CD4-positive, alpha-beta memory T cell (primary cell): ENCODE measurements at regions not wholly inside any gene's neighbourhood (a gene's known extent, or its start where the extent isn't known, plus 50 kb on each side); places are given as distances from the start of the nearest gene placed in this dataset.

ENCODE experiments used
- CTCF ChIA-PET: fragments of 350-600 bp; sonication (Branson Sonifier 250); formaldehyde crosslinking; loops from one replicate; lab custom pipeline; 2021; ENCODE audit warnings: inconsistent platforms; ENCODE audit not compliant: partially characterized antibody; lab: Charles Lee
- POLR2A ChIA-PET: fragments of 350-600 bp; sonication (Branson Sonifier 250); formaldehyde crosslinking; loops from one replicate; lab custom pipeline; 2021; ENCODE audit not compliant: partially characterized antibody; lab: Charles Lee
- DNase-seq, 5 donors: peaks; one replicate each; pipeline versions ENCODE4 v3.0.0 to v3.0.0-alpha.2; 2020 to 2022; ENCODE audit warnings: mixed read lengths in 1 of 5
- H3K27ac ChIP-seq: one replicate; pipeline ENCODE4 v1.7.0; 2013; ENCODE audit warnings: low read depth, low read length
- H3K27me3 ChIP-seq: 2 replicates; pipeline ENCODE4 v1.7.0; 2013; ENCODE audit warnings: mild to moderate bottlenecking, low read length, moderate library complexity; ENCODE audit not compliant: insufficient read depth
- H3K36me3 ChIP-seq: 2 replicates; pipeline ENCODE4 v1.7.0; 2013; ENCODE audit warnings: mild to moderate bottlenecking, low read length, moderate library complexity; ENCODE audit not compliant: insufficient read depth
- H3K4me1 ChIP-seq: 2 replicates; pipeline ENCODE4 v1.7.0; 2013; ENCODE audit warnings: mild to moderate bottlenecking, low read length, moderate library complexity; ENCODE audit not compliant: insufficient read depth
- H3K4me3 ChIP-seq, 2 donors: one replicate each; pipeline ENCODE4 v1.7.0; 2013; ENCODE audit warnings: low read length in 2 of 2, mild to moderate bottlenecking in 1 of 2
- H3K9me3 ChIP-seq, 2 donors: one replicate each; pipeline ENCODE4 v1.7.0; 2013; ENCODE audit warnings: low read length in 2 of 2, control low read depth in 1 of 2; ENCODE audit not compliant: control insufficient read depth in 1 of 2
- H3K27ac Mint-ChIP-seq, 7 donors: one replicate each; pipeline ENCODE4 v1.8.0; 2020 to 2021; ENCODE audit warnings: mixed read lengths in 7 of 7, mild to moderate bottlenecking in 6 of 7, inconsistent platforms in 3 of 7, moderate library complexity in 3 of 7
- H3K27me3 Mint-ChIP-seq, 2 donors: one replicate each; pipeline ENCODE4 v1.8.0; 2020 to 2021; ENCODE audit warnings: mixed read lengths in 2 of 2
- H3K36me3 Mint-ChIP-seq, 2 donors: one replicate each; pipeline ENCODE4 v1.8.0; 2020 to 2021; ENCODE audit warnings: mixed read lengths in 2 of 2, inconsistent platforms in 1 of 2, mild to moderate bottlenecking in 1 of 2
- H3K4me1 Mint-ChIP-seq, 4 donors: one replicate each; pipeline ENCODE4 v1.8.0; 2020 to 2021; ENCODE audit warnings: mixed read lengths in 4 of 4, mild to moderate bottlenecking in 1 of 4
- H3K4me3 Mint-ChIP-seq, 8 donors: one replicate each; pipeline ENCODE4 v1.8.0; 2020 to 2021; ENCODE audit warnings: mixed read lengths in 8 of 8, mild to moderate bottlenecking in 7 of 8, moderate library complexity in 6 of 8, inconsistent platforms in 3 of 8
- H3K9me3 Mint-ChIP-seq, 8 donors: one replicate each; pipeline ENCODE4 v1.8.0; 2020 to 2021; ENCODE audit warnings: mixed read lengths in 8 of 8, mild to moderate bottlenecking in 5 of 8, inconsistent platforms in 3 of 8, moderate library complexity in 1 of 8
- intact Hi-C: fragments of 100-400 bp; cut with micrococcal nuclease; formaldehyde crosslinking; loops from one replicate; pipeline ENCODE4 v1.15.1; 2023

GRCh38 chr11:129590030-129590752 is 214.5 kb downstream of the BARX2 start:
- no peaks in the 10 kb centered on the region for H3K9me3 ChIP-seq
- H3K36me3 ChIP-seq, result no peaks in the 10 kb centered on the region
- H3K27ac Mint-ChIP-seq, result no peak overlapping the region
- H3K4me1 ChIP-seq, result no peaks in the 10 kb centered on the region
- no peak for DNase-seq
- no peaks in the 10 kb centered on the region for H3K27me3 ChIP-seq
- H3K27ac ChIP-seq, result no peak overlapping the region
- no peaks in the 10 kb centered on the region for H3K4me1 Mint-ChIP-seq
- intact Hi-C loops, result no loop called here
- no peak overlapping the region for H3K4me3 Mint-ChIP-seq
- peaks cover 4 to 6% of the 10 kb centered on the region in 2 donors for H3K27me3 Mint-ChIP-seq
- CTCF ChIA-PET, result interaction anchor here (1.0 kb wide), 1 partner anchor 82 kb away, joined by 3 read pairs; no protein-coding TSS in a partner anchor
- POLR2A ChIA-PET, result no interaction called here
- H3K4me3 ChIP-seq, result no peak overlapping the region
- H3K9me3 Mint-ChIP-seq, result peaks cover 0 to 5% (median 0%) of the 10 kb centered on the region in 8 donors
- H3K36me3 Mint-ChIP-seq, result no peaks in the 10 kb centered on the region

DNA sequence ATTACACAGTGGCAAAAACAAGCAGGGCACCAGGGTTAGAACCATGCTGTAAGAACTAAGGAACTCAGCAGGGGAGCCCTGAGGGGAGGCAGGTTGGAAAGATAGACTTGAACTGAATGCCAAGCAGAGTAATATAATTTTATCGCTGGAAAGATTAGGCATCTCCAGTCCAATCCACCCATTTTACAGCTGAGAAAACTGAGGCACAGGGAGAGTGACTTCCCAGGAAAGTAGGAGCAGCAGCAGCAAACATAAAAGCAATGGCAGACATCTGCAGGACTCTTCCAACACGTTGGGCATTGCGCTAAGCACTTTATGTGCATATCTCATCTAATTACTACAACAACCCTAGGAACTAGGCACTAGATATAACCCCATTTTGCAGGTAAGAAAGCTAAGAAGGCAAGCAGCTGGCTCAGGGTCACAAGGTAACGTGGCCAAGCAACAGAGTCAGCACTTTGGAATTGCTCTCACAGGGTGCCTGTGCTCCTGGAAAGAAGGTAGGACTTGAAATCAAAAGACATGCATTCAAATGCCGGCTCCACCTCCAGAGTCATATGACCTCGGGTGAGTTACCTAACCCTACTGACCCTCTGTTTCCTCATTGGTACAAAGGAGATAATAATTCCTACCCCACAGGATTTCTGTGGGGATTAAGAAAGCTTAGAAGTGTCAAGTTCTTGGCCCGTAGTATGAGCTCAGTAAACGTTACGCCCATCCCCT is 215.3 kb downstream of the BARX2 start:
- POLR2A ChIA-PET, result no interaction called here
- Mint-ChIP-seq H3K27ac (no peak overlapping the region), H3K9me3 (peaks cover 0 to 5% (median 0%) of the 10 kb centered on the region in 8 donors), H3K4me1 (no peaks in the 10 kb centered on the region), H3K27me3 (peaks cover 4 to 6% of the 10 kb centered on the region in 2 donors), H3K36me3 (no peaks in the 10 kb centered on the region), H3K4me3 (no peak overlapping the region)
- CTCF ChIA-PET, result no interaction called here
- Histone ChIP-seq H3K27ac (no peak overlapping the region), H3K4me3 (no peak overlapping the region), H3K36me3 (no peaks in the 10 kb centered on the region), H3K4me1 (no peaks in the 10 kb centered on the region), H3K27me3 (no peaks in the 10 kb centered on the region), H3K9me3 (no peaks in the 10 kb centered on the region)
- intact Hi-C loops, result no loop called here
- DNase-seq, result no peak

DNA sequence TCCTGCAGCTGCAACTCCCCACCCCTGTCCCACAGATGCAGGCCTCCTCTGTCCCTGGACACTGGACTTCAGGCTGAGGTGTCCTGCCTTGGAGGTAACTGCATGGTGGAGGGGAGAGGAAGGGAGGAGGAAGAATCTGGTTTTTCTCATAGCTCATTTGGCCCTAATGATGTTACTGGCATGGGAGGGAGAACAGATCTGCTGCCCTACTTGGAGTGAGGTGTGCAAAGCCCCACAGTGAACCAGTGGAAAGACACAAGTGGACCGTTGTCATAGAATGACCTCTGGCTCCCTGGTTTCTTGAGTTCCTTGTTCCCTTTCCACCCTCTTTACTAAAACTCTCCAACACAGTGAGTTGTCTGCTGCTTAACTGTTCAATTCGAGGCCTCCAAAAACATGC is 215.9 kb downstream of the BARX2 start:
- ChIA-PET CTCF (no interaction called here), POLR2A (no interaction called here)
- H3K9me3 Mint-ChIP-seq, result peaks cover 0 to 5% (median 3%) of the 10 kb centered on the region in 8 donors
- DNase-seq, result no peak
- peaks cover 4 to 7% of the 10 kb centered on the region in 2 donors for H3K27me3 Mint-ChIP-seq
- Histone ChIP-seq H3K4me1 (no peaks in the 10 kb centered on the region), H3K27ac (no peak overlapping the region), H3K27me3 (no peaks in the 10 kb centered on the region), H3K36me3 (no peaks in the 10 kb centered on the region), H3K4me3 (no peak overlapping the region), H3K9me3 (no peaks in the 10 kb centered on the region)
- no peaks in the 10 kb centered on the region for H3K36me3 Mint-ChIP-seq
- H3K27ac Mint-ChIP-seq, result no peak overlapping the region
- no peaks in the 10 kb centered on the region for H3K4me1 Mint-ChIP-seq
- intact Hi-C loops, result no loop called here
- H3K4me3 Mint-ChIP-seq, result no peak overlapping the region

DNA sequence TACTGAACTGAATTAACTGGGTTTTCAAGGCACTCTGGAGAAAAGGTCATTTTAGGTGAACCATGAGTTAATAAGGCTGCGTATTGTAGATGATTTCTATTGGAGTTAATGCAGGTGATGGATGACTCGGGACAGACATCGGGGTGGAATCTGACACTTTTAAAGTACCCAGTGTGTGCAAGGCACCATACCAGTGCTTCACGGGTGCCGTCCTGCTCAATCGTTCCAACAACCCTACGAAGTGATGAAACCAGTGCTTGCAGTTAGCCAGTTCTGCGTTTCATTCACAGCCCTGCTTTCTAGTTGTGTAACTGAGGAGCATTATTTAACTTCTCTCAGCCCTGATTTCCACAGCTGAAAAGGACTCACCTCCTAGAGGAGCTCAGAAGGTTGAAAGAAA is 216.5 kb downstream of the BARX2 start:
- no peak for DNase-seq
- Histone ChIP-seq H3K4me3 (no peak overlapping the region), H3K4me1 (no peaks in the 10 kb centered on the region), H3K27me3 (no peaks in the 10 kb centered on the region), H3K36me3 (no peaks in the 10 kb centered on the region), H3K27ac (no peak overlapping the region), H3K9me3 (no peaks in the 10 kb centered on the region)
- Mint-ChIP-seq H3K27ac (no peak overlapping the region), H3K36me3 (no peaks in the 10 kb centered on the region), H3K9me3 (peaks cover 0 to 10% (median 3%) of the 10 kb centered on the region in 8 donors), H3K4me3 (no peak overlapping the region), H3K27me3 (peaks cover 4 to 7% of the 10 kb centered on the region in 2 donors), H3K4me1 (no peaks in the 10 kb centered on the region)
- ChIA-PET POLR2A (no interaction called here), CTCF (no interaction called here)
- intact Hi-C loops, result no loop called here

- Mint-ChIP-seq H3K4me3 (no peak overlapping the region), H3K4me1 (no peaks in the 10 kb centered on the region), H3K27ac (no peak overlapping the region), H3K27me3 (peaks cover 4 to 6% of the 10 kb centered on the region in 2 donors), H3K9me3 (peaks cover 0 to 10% (median 2%) of the 10 kb centered on the region in 8 donors), H3K36me3 (no peaks in the 10 kb centered on the region)
- CTCF ChIA-PET, result no interaction called here
- intact Hi-C loops, result no loop called here
- POLR2A ChIA-PET, result no interaction called here
- no peak overlapping the region for H3K27ac ChIP-seq
- no peaks in the 10 kb centered on the region for H3K9me3 ChIP-seq
- no peak overlapping the region for H3K4me3 ChIP-seq
- H3K4me1 ChIP-seq, result no peaks in the 10 kb centered on the region
- H3K36me3 ChIP-seq, result no peaks in the 10 kb centered on the region
- H3K27me3 ChIP-seq, result no peaks in the 10 kb centered on the region
- DNase-seq, result no peak
These were observed 217.4 kb downstream of the BARX2 start for GRCh38 chr11:129593098-129593497.

DNA sequence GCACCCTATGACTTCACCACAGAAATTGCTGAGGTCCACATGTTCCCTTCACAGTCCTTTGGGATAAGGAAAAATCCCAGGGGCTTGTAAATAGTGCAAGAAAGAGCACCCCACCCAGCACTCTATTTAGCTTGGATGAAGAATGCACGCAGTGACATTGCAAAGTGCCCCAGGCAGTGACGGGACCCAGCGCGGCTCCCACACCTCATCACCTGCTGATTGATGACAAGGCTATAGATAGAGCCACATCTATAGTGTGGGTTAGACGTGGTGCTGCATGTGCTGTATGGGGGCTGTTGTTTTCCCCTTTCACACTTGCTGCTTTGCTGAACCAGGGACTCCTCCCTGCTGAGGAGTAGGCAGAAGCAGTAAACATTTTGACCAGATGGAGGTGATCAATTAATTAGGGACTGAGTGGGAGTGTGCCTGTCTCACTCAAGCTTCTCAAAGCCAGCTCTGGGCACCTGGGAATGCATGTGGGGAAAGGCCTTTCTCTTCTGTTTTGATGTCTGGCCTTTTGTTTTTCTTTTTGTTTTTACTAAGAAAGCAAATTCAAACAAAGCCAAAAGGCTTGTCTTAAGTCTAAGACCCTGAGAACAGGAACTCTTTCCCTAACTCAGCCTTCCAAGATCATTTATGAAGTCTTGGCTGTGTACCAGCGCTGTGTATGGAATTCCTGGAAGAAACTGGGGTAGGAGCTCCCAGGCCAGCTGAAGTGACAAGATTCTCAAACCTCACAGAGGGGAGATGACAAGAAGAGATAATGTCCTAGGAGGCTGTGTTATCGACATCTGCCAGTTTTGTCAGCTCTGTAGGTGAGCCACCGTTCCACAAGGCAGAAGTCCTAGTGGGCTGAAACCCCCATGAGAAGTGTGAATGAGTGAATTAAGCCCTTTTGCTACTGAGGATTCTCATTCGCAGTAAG is 219.7 kb downstream of the BARX2 start:
- no peaks in the 10 kb centered on the region for H3K36me3 Mint-ChIP-seq
- Histone ChIP-seq H3K9me3 (no peaks in the 10 kb centered on the region), H3K4me1 (no peaks in the 10 kb centered on the region), H3K36me3 (no peaks in the 10 kb centered on the region), H3K27me3 (no peaks in the 10 kb centered on the region), H3K4me3 (no peak overlapping the region), H3K27ac (no peak overlapping the region)
- CTCF ChIA-PET, result no interaction called here
- no peaks in the 10 kb centered on the region for H3K4me1 Mint-ChIP-seq
- H3K27me3 Mint-ChIP-seq, result peaks cover 4 to 6% of the 10 kb centered on the region in 2 donors
- intact Hi-C loops, result no loop called here
- H3K4me3 Mint-ChIP-seq, result no peak overlapping the region
- no peak for DNase-seq
- H3K27ac Mint-ChIP-seq, result no peak overlapping the region
- peaks cover 2 to 18% (median 4%) of the 10 kb centered on the region in 8 donors for H3K9me3 Mint-ChIP-seq
- POLR2A ChIA-PET, result no interaction called here

GRCh38 chr11:129596351-129596750 is 219.3 kb upstream of the TMEM45B start:
- H3K4me1 Mint-ChIP-seq, result no peaks in the 10 kb centered on the region

More at GRCh38 chr11:129596351-129596750, 219.3 kb upstream of the TMEM45B start:
- no peak overlapping the region for H3K4me3 ChIP-seq
- no peaks in the 10 kb centered on the region for H3K27me3 ChIP-seq
- Mint-ChIP-seq H3K4me3 (no peak overlapping the region), H3K27me3 (peaks cover 4 to 6% of the 10 kb centered on the region in 2 donors), H3K9me3 (peaks cover 5 to 22% (median 11%) of the 10 kb centered on the region in 8 donors), H3K36me3 (no peaks in the 10 kb centered on the region), H3K27ac (no peak overlapping the region)
- intact Hi-C loops, result no loop called here
- no peak for DNase-seq
- no peaks in the 10 kb centered on the region for H3K4me1 ChIP-seq
- H3K36me3 ChIP-seq, result no peaks in the 10 kb centered on the region
- POLR2A ChIA-PET, result no interaction called here
- CTCF ChIA-PET, result no interaction called here
- H3K27ac ChIP-seq, result no peak overlapping the region
- H3K9me3 ChIP-seq, result no peaks in the 10 kb centered on the region
